ENCODE measurements at regions not wholly inside any gene's neighbourhood (a gene's known extent, or its start where the extent isn't known, plus 50 kb on each side); places are given as distances from the start of the nearest gene placed in this dataset.
A peak's percentile ranks its signal among the peaks of the same experiment; 100 is the strongest.

GRCh38 chr15:70358011-70358819 is 260.5 kb upstream of the TLE3 start:
- DNase-seq: no peak

GRCh38 chr15:70357453-70357852 is 259.7 kb upstream of the TLE3 start:
- DNase-seq: no peak

GRCh38 chr15:70356919-70357318 is 259.2 kb upstream of the TLE3 start:
- no peak for DNase-seq

GRCh38 chr15:70356062-70356860 is 258.5 kb upstream of the TLE3 start:
- peak in 1 of 2 experiments; percentile 33 for DNase-seq

GRCh38 chr15:70355275-70355795 is 257.6 kb upstream of the TLE3 start:
- no peak for DNase-seq

- DNase-seq: no peak
Observed at GRCh38 chr15:70354346-70354905, 256.7 kb upstream of the TLE3 start.

GRCh38 chr15:70353606-70354345 is 256.1 kb upstream of the TLE3 start:
- no peak for DNase-seq

GRCh38 chr15:70351941-70352774 is 254.4 kb upstream of the TLE3 start:
- DNase-seq: no peak

GRCh38 chr15:70351391-70351790 is 253.7 kb upstream of the TLE3 start:
- no peak for DNase-seq

GRCh38 chr15:70348581-70349344 is 251.0 kb upstream of the TLE3 start:
- no peak for DNase-seq

- DNase-seq: peak in 1 of 2 experiments; percentile 58
Observed at GRCh38 chr15:70348226-70348543, 250.5 kb upstream of the TLE3 start.

- DNase-seq: no peak
Observed at GRCh38 chr15:70347321-70348225, 249.9 kb upstream of the TLE3 start.

- no peak for DNase-seq
Observed at GRCh38 chr15:70345251-70346019, 247.7 kb upstream of the TLE3 start.

GRCh38 chr15:70344666-70345065 is 246.9 kb upstream of the TLE3 start:
- peak; percentile 89 to 96 for DNase-seq

GRCh38 chr15:70343961-70344621 is 246.4 kb upstream of the TLE3 start:
- DNase-seq: peak; percentile 90 to 96

GRCh38 chr15:70342554-70343548 is 245.1 kb upstream of the TLE3 start:
- DNase-seq: peak; percentile 70 to 72

- peak in 1 of 2 experiments; percentile 47 for DNase-seq
Observed at GRCh38 chr15:70342141-70342540, 244.4 kb upstream of the TLE3 start.

Data from NCI-H524 (cell line).